ENCODE measurements at regions not wholly inside any gene's neighbourhood (a gene's known extent, or its start where the extent isn't known, plus 50 kb on each side); places are given as distances from the start of the nearest gene placed in this dataset.

- no peak overlapping the region for H3K27ac ChIP-seq (ENCODE audit: low read depth in 1 of 2, low read length in 1 of 2)
- 94% methylated on average over 6 of the region's 6 CpGs for WGBS
- DNase-seq (ENCODE audit: low read depth in 6 of 9, low spot score in 9 of 9) = no peak
Observed at GRCh38 chr1:29729281-29729680, 493.0 kb downstream of the PTPRU start.

GRCh38 chr1:29728703-29729102, 492.4 kb downstream of the PTPRU start:
- no peaks in the 10 kb centered on the region for H3K4me1 ChIP-seq (ENCODE audit: control insufficient read depth in 2 of 2, insufficient read depth in 2 of 2, low read length in 2 of 2)
- H3K4me3 ChIP-seq (ENCODE audit: low read length in 2 of 2) = no peak overlapping the region
- no peak overlapping the region for H3K27ac ChIP-seq (ENCODE audit: low read depth in 1 of 2, low read length in 1 of 2)
- 93% methylated on average over 5 of the region's 5 CpGs for WGBS
- H3K27me3 ChIP-seq (ENCODE audit: control insufficient read depth in 2 of 2, insufficient read depth in 1 of 2, low read length in 1 of 2) = no peaks in the 10 kb centered on the region
- H3K9me3 ChIP-seq (ENCODE audit: control insufficient read depth in 2 of 2, insufficient read depth in 1 of 2, low read length in 1 of 2) = peaks cover 0 to 5% of the 10 kb centered on the region in 2 donors
- DNase-seq (ENCODE audit: low read depth in 6 of 9, low spot score in 9 of 9) = no peak
- H3K36me3 ChIP-seq (ENCODE audit: control insufficient read depth in 2 of 2, insufficient read depth in 2 of 2, low read length in 1 of 2) = no peaks in the 10 kb centered on the region

More at GRCh38 chr1:29729281-29729680, 493.0 kb downstream of the PTPRU start:
- no peak overlapping the region for H3K4me3 ChIP-seq (ENCODE audit: low read length in 2 of 2)
- H3K4me1 ChIP-seq (ENCODE audit: control insufficient read depth in 2 of 2, insufficient read depth in 2 of 2, low read length in 2 of 2) = no peaks in the 10 kb centered on the region
- peaks cover 0 to under 1% of the 10 kb centered on the region in 2 donors for H3K9me3 ChIP-seq (ENCODE audit: control insufficient read depth in 2 of 2, insufficient read depth in 1 of 2, low read length in 1 of 2)
- no peaks in the 10 kb centered on the region for H3K27me3 ChIP-seq (ENCODE audit: control insufficient read depth in 2 of 2, insufficient read depth in 1 of 2, low read length in 1 of 2)
- no peaks in the 10 kb centered on the region for H3K36me3 ChIP-seq (ENCODE audit: control insufficient read depth in 2 of 2, insufficient read depth in 2 of 2, low read length in 1 of 2)

- H3K27ac ChIP-seq (ENCODE audit: low read depth in 1 of 2, low read length in 1 of 2) = no peak overlapping the region
- DNase-seq (ENCODE audit: low read depth in 6 of 9, low spot score in 9 of 9) = no peak
- no peaks in the 10 kb centered on the region for H3K27me3 ChIP-seq (ENCODE audit: control insufficient read depth in 2 of 2, insufficient read depth in 1 of 2, low read length in 1 of 2)
- H3K4me3 ChIP-seq (ENCODE audit: low read length in 2 of 2) = no peak overlapping the region
- peaks cover 1 to 17% of the 10 kb centered on the region in 2 donors for H3K9me3 ChIP-seq (ENCODE audit: control insufficient read depth in 2 of 2, insufficient read depth in 1 of 2, low read length in 1 of 2)
- WGBS = 94% methylated on average over 1 of the region's 1 CpG
- no peaks in the 10 kb centered on the region for H3K36me3 ChIP-seq (ENCODE audit: control insufficient read depth in 2 of 2, insufficient read depth in 2 of 2, low read length in 1 of 2)
- no peaks in the 10 kb centered on the region for H3K4me1 ChIP-seq (ENCODE audit: control insufficient read depth in 2 of 2, insufficient read depth in 2 of 2, low read length in 2 of 2)
Observed at GRCh38 chr1:29725262-29725661, 488.9 kb downstream of the PTPRU start.

- H3K4me3 ChIP-seq (ENCODE audit: low read length in 2 of 2) = no peak overlapping the region
- H3K27ac ChIP-seq (ENCODE audit: low read depth in 1 of 2, low read length in 1 of 2) = no peak overlapping the region
- H3K36me3 ChIP-seq (ENCODE audit: control insufficient read depth in 2 of 2, insufficient read depth in 2 of 2, low read length in 1 of 2) = no peaks in the 10 kb centered on the region
- no peak for DNase-seq (ENCODE audit: low read depth in 6 of 9, low spot score in 9 of 9)
- no peaks in the 10 kb centered on the region for H3K4me1 ChIP-seq (ENCODE audit: control insufficient read depth in 2 of 2, insufficient read depth in 2 of 2, low read length in 2 of 2)
- no peaks in the 10 kb centered on the region for H3K27me3 ChIP-seq (ENCODE audit: control insufficient read depth in 2 of 2, insufficient read depth in 1 of 2, low read length in 1 of 2)
- H3K9me3 ChIP-seq (ENCODE audit: control insufficient read depth in 2 of 2, insufficient read depth in 1 of 2, low read length in 1 of 2) = peaks cover 1 to 17% of the 10 kb centered on the region in 2 donors
Observed at GRCh38 chr1:29722598-29722997, 486.3 kb downstream of the PTPRU start.

- H3K9me3 ChIP-seq (ENCODE audit: control insufficient read depth in 2 of 2, insufficient read depth in 1 of 2, low read length in 1 of 2) = peaks cover 1 to 16% of the 10 kb centered on the region in 2 donors
- H3K36me3 ChIP-seq (ENCODE audit: control insufficient read depth in 2 of 2, insufficient read depth in 2 of 2, low read length in 1 of 2) = no peaks in the 10 kb centered on the region
- H3K27ac ChIP-seq (ENCODE audit: low read depth in 1 of 2, low read length in 1 of 2) = no peak overlapping the region
- 63% methylated on average over 4 of the region's 4 CpGs for WGBS
- no peaks in the 10 kb centered on the region for H3K27me3 ChIP-seq (ENCODE audit: control insufficient read depth in 2 of 2, insufficient read depth in 1 of 2, low read length in 1 of 2)
- H3K4me1 ChIP-seq (ENCODE audit: control insufficient read depth in 2 of 2, insufficient read depth in 2 of 2, low read length in 2 of 2) = no peaks in the 10 kb centered on the region
- no peak overlapping the region for H3K4me3 ChIP-seq (ENCODE audit: low read length in 2 of 2)
- DNase-seq (ENCODE audit: low read depth in 6 of 9, low spot score in 9 of 9) = no peak
Observed at GRCh38 chr1:29719253-29719652, 482.9 kb downstream of the PTPRU start.

- no peaks in the 10 kb centered on the region for H3K36me3 ChIP-seq (ENCODE audit: control insufficient read depth in 2 of 2, insufficient read depth in 2 of 2, low read length in 1 of 2)
- no peaks in the 10 kb centered on the region for H3K27me3 ChIP-seq (ENCODE audit: control insufficient read depth in 2 of 2, insufficient read depth in 1 of 2, low read length in 1 of 2)
- H3K9me3 ChIP-seq (ENCODE audit: control insufficient read depth in 2 of 2, insufficient read depth in 1 of 2, low read length in 1 of 2) = peaks cover 1 to 12% of the 10 kb centered on the region in 2 donors
- no peak overlapping the region for H3K4me3 ChIP-seq (ENCODE audit: low read length in 2 of 2)
- H3K4me1 ChIP-seq (ENCODE audit: control insufficient read depth in 2 of 2, insufficient read depth in 2 of 2, low read length in 2 of 2) = no peaks in the 10 kb centered on the region
- no peak for DNase-seq (ENCODE audit: low read depth in 6 of 9, low spot score in 9 of 9)
- H3K27ac ChIP-seq (ENCODE audit: low read depth in 1 of 2, low read length in 1 of 2) = no peak overlapping the region
Observed at GRCh38 chr1:29718791-29719190, 482.5 kb downstream of the PTPRU start.

- Histone ChIP-seq H3K4me1 (ENCODE audit: control insufficient read depth in 2 of 2, insufficient read depth in 2 of 2, low read length in 2 of 2) (no peaks in the 10 kb centered on the region), H3K27ac (ENCODE audit: low read depth in 1 of 2, low read length in 1 of 2) (no peak overlapping the region), H3K4me3 (ENCODE audit: low read length in 2 of 2) (no peak overlapping the region), H3K36me3 (ENCODE audit: control insufficient read depth in 2 of 2, insufficient read depth in 2 of 2, low read length in 1 of 2) (no peaks in the 10 kb centered on the region), H3K9me3 (ENCODE audit: control insufficient read depth in 2 of 2, insufficient read depth in 1 of 2, low read length in 1 of 2) (no peaks in the 10 kb centered on the region), H3K27me3 (ENCODE audit: control insufficient read depth in 2 of 2, insufficient read depth in 1 of 2, low read length in 1 of 2) (no peaks in the 10 kb centered on the region)
- WGBS = 80% methylated on average over 6 of the region's 6 CpGs
- no peak for DNase-seq (ENCODE audit: low read depth in 6 of 9, low spot score in 9 of 9)
Observed at GRCh38 chr1:29716306-29716705, 480.0 kb downstream of the PTPRU start.

- WGBS = 91% methylated on average over 1 of the region's 1 CpG
- no peak overlapping the region for H3K27ac ChIP-seq (ENCODE audit: low read depth in 1 of 2, low read length in 1 of 2)
Observed at GRCh38 chr1:29713857-29714256, 477.5 kb downstream of the PTPRU start.

GRCh38 chr1:29712801-29713200, 476.5 kb downstream of the PTPRU start:
- Histone ChIP-seq H3K36me3 (ENCODE audit: control insufficient read depth in 2 of 2, insufficient read depth in 2 of 2, low read length in 1 of 2) (no peaks in the 10 kb centered on the region), H3K4me1 (ENCODE audit: control insufficient read depth in 2 of 2, insufficient read depth in 2 of 2, low read length in 2 of 2) (peaks cover 0 to 2% of the 10 kb centered on the region in 2 donors), H3K27me3 (ENCODE audit: control insufficient read depth in 2 of 2, insufficient read depth in 1 of 2, low read length in 1 of 2) (no peaks in the 10 kb centered on the region), H3K27ac (ENCODE audit: low read depth in 1 of 2, low read length in 1 of 2) (no peak overlapping the region), H3K9me3 (ENCODE audit: control insufficient read depth in 2 of 2, insufficient read depth in 1 of 2, low read length in 1 of 2) (no peaks in the 10 kb centered on the region), H3K4me3 (ENCODE audit: low read length in 2 of 2) (no peak overlapping the region)
- DNase-seq (ENCODE audit: low read depth in 6 of 9, low spot score in 9 of 9) = no peak
- 87% methylated on average over 7 of the region's 7 CpGs for WGBS

More at GRCh38 chr1:29713857-29714256, 477.5 kb downstream of the PTPRU start:
- Histone ChIP-seq H3K27me3 (ENCODE audit: control insufficient read depth in 2 of 2, insufficient read depth in 1 of 2, low read length in 1 of 2) (no peaks in the 10 kb centered on the region), H3K9me3 (ENCODE audit: control insufficient read depth in 2 of 2, insufficient read depth in 1 of 2, low read length in 1 of 2) (no peaks in the 10 kb centered on the region), H3K36me3 (ENCODE audit: control insufficient read depth in 2 of 2, insufficient read depth in 2 of 2, low read length in 1 of 2) (no peaks in the 10 kb centered on the region), H3K4me1 (ENCODE audit: control insufficient read depth in 2 of 2, insufficient read depth in 2 of 2, low read length in 2 of 2) (peaks cover 0 to 2% of the 10 kb centered on the region in 2 donors), H3K4me3 (ENCODE audit: low read length in 2 of 2) (no peak overlapping the region)
- no peak for DNase-seq (ENCODE audit: low read depth in 6 of 9, low spot score in 9 of 9)

GRCh38 chr1:29712284-29712651, 475.9 kb downstream of the PTPRU start:
- Histone ChIP-seq H3K36me3 (ENCODE audit: control insufficient read depth in 2 of 2, insufficient read depth in 2 of 2, low read length in 1 of 2) (no peaks in the 10 kb centered on the region), H3K27ac (ENCODE audit: low read depth in 1 of 2, low read length in 1 of 2) (no peak overlapping the region), H3K9me3 (ENCODE audit: control insufficient read depth in 2 of 2, insufficient read depth in 1 of 2, low read length in 1 of 2) (no peaks in the 10 kb centered on the region), H3K4me1 (ENCODE audit: control insufficient read depth in 2 of 2, insufficient read depth in 2 of 2, low read length in 2 of 2) (peaks cover 0 to 2% of the 10 kb centered on the region in 2 donors), H3K27me3 (ENCODE audit: control insufficient read depth in 2 of 2, insufficient read depth in 1 of 2, low read length in 1 of 2) (no peaks in the 10 kb centered on the region), H3K4me3 (ENCODE audit: low read length in 2 of 2) (no peak overlapping the region)
- 30% methylated on average over 4 of the region's 4 CpGs for WGBS
- DNase-seq (ENCODE audit: low read depth in 6 of 9, low spot score in 9 of 9) = no peak
